GM12878 (cell line): ENCODE measurements at regions not wholly inside any gene's neighbourhood (a gene's known extent, or its start where the extent isn't known, plus 50 kb on each side); places are given as distances from the start of the nearest gene placed in this dataset.

Experiments used
- ATAC-seq: fragments of 200-7000 bp; cut with Tn5 transposase; 3 replicates; pipeline ENCODE4 v1.9.1; 2020; ENCODE audit warnings: mild to moderate bottlenecking, moderate library complexity
- BruUV-seq: library from RNA; stranded (reverse); fragments of 400-500 nt; replicated peaks from 2 replicates; lab custom pipeline; 2021; lab: Mats Ljungman, UMichigan
- CTCF ChIA-PET: fragments of 300-600 bp; sonication (Branson Sonifier 250); formaldehyde crosslinking; extraction: SDS; loops from one replicate; lab custom pipeline; 2021; ENCODE audit warnings: inconsistent platforms; lab: Yijun Ruan, JAX
- POLR2A ChIA-PET: fragments of 350-600 bp; formaldehyde crosslinking; extraction: SDS; loops from one replicate; lab custom pipeline; 2021; ENCODE audit warnings: inconsistent platforms; lab: Charles Lee
- RAD21 ChIA-PET: fragments of 300-600 bp; sonication (Branson Sonifier 250); formaldehyde crosslinking; loops from one replicate; lab custom pipeline; 2023; ENCODE audit warnings: antibody characterized with exemption; ENCODE audit not compliant: unreplicated experiment; lab: Charles Lee
- SMC1A ChIA-PET: fragments of 300-600 bp; sonication (Branson Sonifier 250); formaldehyde crosslinking; loops from one replicate; lab custom pipeline; 2023; ENCODE audit not compliant: unreplicated experiment, uncharacterized antibody; lab: Charles Lee
- DNase-seq: peaks from one replicate; pipeline ENCODE4 v3.0.0-alpha.2; 2011; ENCODE audit warnings: low read depth, low spot score
- FAIRE-seq: peaks from 3 replicates; lab custom pipeline; 2011; peaks lifted over from hg19 to GRCh38; lab: Jason Lieb, UNC
- H2AFZ ChIP-seq: 2 replicates; pipeline ENCODE4 v1.6.0; 2011; ENCODE audit warnings: low read depth, low read length, control low read depth; ENCODE audit not compliant: control insufficient read depth
- H3K27ac ChIP-seq: 2 replicates; pipeline ENCODE4 v1.5.1; 2011; ENCODE audit warnings: control low read depth; ENCODE audit not compliant: control insufficient read depth, insufficient read depth
- H3K27me3 ChIP-seq, 2 experiments: replicated peaks in 1 of 2; 2 replicates each; pipeline versions ENCODE4 v1.6.0 to v1.6.1; 2011; ENCODE audit warnings: low read length in 1 of 2; ENCODE audit not compliant: control insufficient read depth in 2 of 2, insufficient read depth in 2 of 2
- H3K36me3 ChIP-seq, 2 experiments: 2 replicates each; pipeline ENCODE4 v1.5.1; 2011; ENCODE audit warnings: low read length in 1 of 2; ENCODE audit not compliant: control insufficient read depth in 2 of 2, insufficient read depth in 2 of 2
- H3K4me1 ChIP-seq: 2 replicates; pipeline ENCODE4 v1.6.1; 2011; ENCODE audit warnings: mild to moderate bottlenecking, low read length, moderate library complexity, mixed read lengths; ENCODE audit not compliant: control insufficient read depth, insufficient read depth
- H3K4me2 ChIP-seq: 2 replicates; pipeline ENCODE4 v1.6.0; 2011; ENCODE audit warnings: control low read depth; ENCODE audit not compliant: control insufficient read depth, insufficient read depth
- H3K4me3 ChIP-seq: fragments of 200-600 bp; sonication (generic); 2 replicates; pipeline ENCODE4 v1.5.1; 2016
- H3K79me2 ChIP-seq: 2 replicates; pipeline ENCODE4 v1.6.0; 2011; ENCODE audit warnings: low read length; ENCODE audit not compliant: control insufficient read depth, insufficient read depth
- H3K9ac ChIP-seq: 2 replicates; pipeline ENCODE4 v1.8.0; 2011; ENCODE audit warnings: low read length, control low read depth, mixed read lengths; ENCODE audit not compliant: control insufficient read depth, insufficient read depth
- H3K9me3 ChIP-seq: replicated peaks from 3 replicates; pipeline ENCODE4 v1.5.1; 2011; ENCODE audit warnings: mild to moderate bottlenecking, low read length; ENCODE audit not compliant: control insufficient read depth, insufficient read depth
- H4K20me1 ChIP-seq: 2 replicates; pipeline ENCODE4 v1.6.0; 2011; ENCODE audit not compliant: control insufficient read depth, insufficient read depth
- BHLHE40 ChIP-seq, 2 experiments: fragments of 450-650 bp in 1 of 2; IDR thresholded peaks; 2 replicates each; pipeline ENCODE4 v1.6.1; 2011 to 2017; ENCODE audit warnings: low read depth in 2 of 2, borderline replicate concordance in 1 of 2, improper control_type of control experiment in 1 of 2, low read length in 1 of 2, mild to moderate bottlenecking in 1 of 2
- BMI1 ChIP-seq: fragments of 450-650 bp; IDR thresholded peaks from 2 replicates; pipeline ENCODE4 v1.6.1; 2016; ENCODE audit warnings: mild to moderate bottlenecking, moderate library complexity, borderline replicate concordance
- CBFB ChIP-seq: IDR thresholded peaks from 2 replicates; pipeline ENCODE4 v1.6.1; 2016; ENCODE audit warnings: antibody characterized with exemption, low read depth
- CBX3 ChIP-seq: fragments of 200-600 bp; sonication (generic); IDR thresholded peaks from 2 replicates; pipeline ENCODE4 v1.6.1; 2016; ENCODE audit warnings: low read depth, borderline replicate concordance
- GATAD2B ChIP-seq: fragments of 450-650 bp; conservative IDR thresholded peaks from 2 replicates; pipeline ENCODE4 v1.6.1; 2017; ENCODE audit warnings: low read depth, mild to moderate bottlenecking, moderate library complexity
- IRF3 ChIP-seq: fragments of 450-650 bp; IDR thresholded peaks from 2 replicates; pipeline ENCODE4 v1.6.1; 2014; ENCODE audit warnings: mild to moderate bottlenecking
- LARP7 ChIP-seq: fragments of 450-650 bp; IDR thresholded peaks from 2 replicates; pipeline ENCODE4 v1.6.1; 2017; ENCODE audit warnings: mild to moderate bottlenecking
- MXI1 ChIP-seq: fragments of 150-350 bp; IDR thresholded peaks from 2 replicates; pipeline ENCODE4 v1.6.1; 2011; ENCODE audit warnings: low read depth, mild to moderate bottlenecking, inconsistent platforms, low read length, improper control_type of control experiment
- MYB ChIP-seq: fragments of 150-350 bp; IDR thresholded peaks from 2 replicates; pipeline ENCODE4 v1.6.1; 2014; ENCODE audit warnings: mild to moderate bottlenecking, low read depth, low read length, borderline replicate concordance
- POLR2A ChIP-seq: IDR thresholded peaks from 2 replicates; pipeline ENCODE4 v1.6.1; 2011; ENCODE audit warnings: low read depth, mild to moderate bottlenecking, low read length
- STAT1 ChIP-seq: fragments of 450-650 bp; conservative IDR thresholded peaks from 2 replicates; pipeline ENCODE4 v1.6.1; 2014; ENCODE audit warnings: antibody characterized with exemption, mild to moderate bottlenecking
- STAT3 ChIP-seq: IDR thresholded peaks from 2 replicates; pipeline ENCODE4 v1.6.1; 2011; ENCODE audit warnings: low read depth, low read length, improper control_type of control experiment
- TAF1 ChIP-seq: IDR thresholded peaks from 2 replicates; pipeline ENCODE4 v1.6.1; 2011; ENCODE audit warnings: mild to moderate bottlenecking, low read depth, low read length, borderline replicate concordance
- USF1 ChIP-seq: IDR thresholded peaks from 2 replicates; pipeline ENCODE4 v1.6.1; 2011; ENCODE audit warnings: borderline replicate concordance, low read depth, mild to moderate bottlenecking, moderate library complexity, mixed read lengths, low read length; ENCODE audit not compliant: insufficient read depth; ENCODE audit errors: extremely low read length
- ZBED1 ChIP-seq: IDR thresholded peaks from 2 replicates; pipeline ENCODE4 v1.6.1; 2016; ENCODE audit warnings: borderline replicate concordance
- ZBTB33 ChIP-seq: fragments of 450-650 bp; IDR thresholded peaks from 2 replicates; pipeline ENCODE4 v1.6.1; 2017; ENCODE audit warnings: mild to moderate bottlenecking
- ZNF384 ChIP-seq: IDR thresholded peaks from 2 replicates; pipeline ENCODE4 v1.6.1; 2012; ENCODE audit warnings: low read depth, mild to moderate bottlenecking, low read length, improper control_type of control experiment, borderline replicate concordance
- WGBS: methylation state at CpG from one replicate; pipeline ENCODE4 v1.1.6; 2016; ENCODE audit warnings: low lambda C conversion rate; ENCODE audit not compliant: insufficient replicate concordance, insufficient coverage; ENCODE audit errors: missing lambda C conversion rate; 5-methylcytosine and 5-hydroxymethylcytosine counted together
- in situ Hi-C: fragments of 300-500 bp; cut with MboI; formaldehyde crosslinking; loops from 9 replicates; pipeline ENCODE4 v1.14.3; 2018; ENCODE audit warnings: mixed read lengths
- intact Hi-C: fragments of 100-400 bp; cut with micrococcal nuclease; formaldehyde crosslinking; loops from one replicate; pipeline ENCODE4 v1.14.2; 2022; ENCODE audit not compliant: unreplicated experiment
- TF ChIP-seq, protein P1 (sequence below): IDR thresholded peaks from 2 replicates; pipeline ENCODE4 v1.6.1; 2012; ENCODE audit warnings: low read depth, low read length, improper control_type of control experiment

DNA sequence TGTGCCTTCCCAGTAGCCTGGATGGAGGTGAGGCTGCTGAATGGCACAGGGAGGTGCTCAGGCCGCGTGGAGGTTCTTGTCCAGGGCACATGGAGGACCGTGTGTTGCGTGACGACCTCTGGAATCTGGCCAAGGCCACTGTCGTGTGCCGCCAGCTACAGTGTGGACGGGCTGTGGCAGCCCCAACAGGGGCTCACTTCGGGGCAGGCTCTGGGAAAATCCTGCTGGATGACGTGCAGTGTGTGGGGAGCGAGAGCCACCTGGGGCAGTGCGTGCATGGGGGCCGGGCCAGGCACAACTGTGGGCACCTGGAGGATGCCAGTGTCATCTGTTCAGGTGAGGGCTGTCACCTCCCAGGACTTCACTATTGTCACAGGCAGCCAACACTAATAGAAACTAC, 50.2 kb upstream of the C10orf120 start:
- in situ Hi-C loops (no loop called here), intact Hi-C loops (no loop called here)
- FAIRE-seq: no peak
- H3K27me3 ChIP-seq: peaks cover 2 to 3% of the 10 kb centered on the region in 2 experiments; a peak in 3 of 4 replicates
- 37% methylated on average over 13 of the region's 13 CpGs for WGBS
- TF ChIP-seq POLR2A: no peak
- no peak for TF ChIP-seq GATAD2B
- no peak for TF ChIP-seq CBX3
- TF ChIP-seq LARP7: no peak
- TF ChIP-seq BHLHE40 (IDR thresholded peaks at IDR 0.05; ENCODE audit: borderline replicate concordance in 1 of 2, low read depth in 2 of 2, low read length in 1 of 2): no peak
- no peak for TF ChIP-seq USF1
- no peak for TF ChIP-seq STAT3
- no peak for TF ChIP-seq BMI1
- no peak for TF ChIP-seq TAF1
- no peak for TF ChIP-seq CBFB
- no peak for TF ChIP-seq IRF3
- TF ChIP-seq ZNF384: no peak
- TF ChIP-seq MYB: no peak
- no peak for TF ChIP-seq ZBED1
- TF ChIP-seq MXI1: no peak
- no peak for TF ChIP-seq ZBTB33
- TF ChIP-seq STAT1: no peak
- TF ChIP-seq, protein P1, sequence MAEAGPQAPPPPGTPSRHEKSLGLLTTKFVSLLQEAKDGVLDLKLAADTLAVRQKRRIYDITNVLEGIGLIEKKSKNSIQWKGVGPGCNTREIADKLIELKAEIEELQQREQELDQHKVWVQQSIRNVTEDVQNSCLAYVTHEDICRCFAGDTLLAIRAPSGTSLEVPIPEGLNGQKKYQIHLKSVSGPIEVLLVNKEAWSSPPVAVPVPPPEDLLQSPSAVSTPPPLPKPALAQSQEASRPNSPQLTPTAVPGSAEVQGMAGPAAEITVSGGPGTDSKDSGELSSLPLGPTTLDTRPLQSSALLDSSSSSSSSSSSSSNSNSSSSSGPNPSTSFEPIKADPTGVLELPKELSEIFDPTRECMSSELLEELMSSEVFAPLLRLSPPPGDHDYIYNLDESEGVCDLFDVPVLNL: no peak
- TF ChIP-seq, all 136 proteins: peak for 0
- ChIA-PET SMC1A (no interaction called here), RAD21 (no interaction called here), POLR2A (no interaction called here), CTCF (no interaction called here)
- Histone ChIP-seq H3K4me1 (no peaks in the 10 kb centered on the region), H3K9ac (no peak overlapping the region), H3K36me3 (no peaks in the 10 kb centered on the region), H4K20me1 (no peaks in the 10 kb centered on the region), H3K27ac (no peak overlapping the region), H3K79me2 (no peaks in the 10 kb centered on the region), H3K4me3 (no peak overlapping the region), H3K9me3 (no peaks in the 10 kb centered on the region), H2AFZ (no peak overlapping the region), H3K4me2 (no peak overlapping the region)
- BruUV-seq: no TSS peak
- no peak for ATAC-seq
- no peak for DNase-seq
